HG03159 (cell line): ENCODE measurements at regions not wholly inside any gene's neighbourhood (a gene's known extent, or its start where the extent isn't known, plus 50 kb on each side); places are given as distances from the start of the nearest gene placed in this dataset.
A peak's percentile ranks its signal among the peaks of the same experiment; 100 is the strongest.

Experiments used
- ATAC-seq: cut with Tn5 transposase; IDR thresholded peaks from one replicate; pipeline ENCODE4 v1.9.1; 2021; ENCODE audit warnings: mild to moderate bottlenecking, moderate library complexity; ENCODE audit not compliant: unreplicated experiment

- no peak for ATAC-seq
Observed at GRCh38 chr1:88175631-88176226, 508.3 kb upstream of the PKN2 start.

- ATAC-seq, result no peak
Observed at GRCh38 chr1:88179943-88180342, 504.1 kb upstream of the PKN2 start.

- peak; percentile 99 for ATAC-seq
Observed at GRCh38 chr1:88180449-88181108, 503.5 kb upstream of the PKN2 start.

- ATAC-seq, result no peak
Observed at GRCh38 chr1:88186911-88187310, 497.2 kb upstream of the PKN2 start.

GRCh38 chr1:88188038-88188437 lies 496.0 kb upstream of the PKN2 start:
- ATAC-seq, result no peak

GRCh38 chr1:88189525-88189924 lies 494.5 kb upstream of the PKN2 start:
- no peak for ATAC-seq

- peak; percentile 95 for ATAC-seq
Observed at GRCh38 chr1:88191917-88192316, 492.2 kb upstream of the PKN2 start.

- no peak for ATAC-seq
Observed at GRCh38 chr1:88194542-88194941, 489.5 kb upstream of the PKN2 start.

GRCh38 chr1:88200545-88200944 lies 483.5 kb upstream of the PKN2 start:
- no peak for ATAC-seq

GRCh38 chr1:88204111-88204510 lies 480.0 kb upstream of the PKN2 start:
- no peak for ATAC-seq

- ATAC-seq, result no peak
Observed at GRCh38 chr1:88204612-88205167, 479.4 kb upstream of the PKN2 start.

GRCh38 chr1:88208389-88208788 lies 475.7 kb upstream of the PKN2 start:
- no peak for ATAC-seq

- ATAC-seq, result no peak
Observed at GRCh38 chr1:88210103-88210787, 473.8 kb upstream of the PKN2 start.

- ATAC-seq, result no peak
Observed at GRCh38 chr1:88216441-88216840, 467.6 kb upstream of the PKN2 start.

- no peak for ATAC-seq
Observed at GRCh38 chr1:88217386-88217785, 466.7 kb upstream of the PKN2 start.

GRCh38 chr1:88219521-88219920 lies 464.6 kb upstream of the PKN2 start:
- no peak for ATAC-seq

- ATAC-seq, result no peak
Observed at GRCh38 chr1:88221411-88221810, 462.7 kb upstream of the PKN2 start.

GRCh38 chr1:88224906-88225305 lies 459.2 kb upstream of the PKN2 start:
- no peak for ATAC-seq

GRCh38 chr1:88228114-88228513 lies 456.0 kb upstream of the PKN2 start:
- ATAC-seq, result no peak

GRCh38 chr1:88230126-88230525 lies 453.9 kb upstream of the PKN2 start:
- no peak for ATAC-seq

GRCh38 chr1:88237058-88237457 lies 447.0 kb upstream of the PKN2 start:
- ATAC-seq, result no peak

GRCh38 chr1:88239205-88239604 lies 444.9 kb upstream of the PKN2 start:
- ATAC-seq, result no peak
